ENCODE measurements at regions not wholly inside any gene's neighbourhood (a gene's known extent, or its start where the extent isn't known, plus 50 kb on each side); places are given as distances from the start of the nearest gene placed in this dataset.

- H3K4me1 ChIP-seq: no peaks in the 10 kb centered on the region
- H3K27ac ChIP-seq: no peak overlapping the region
- 80% methylated on average over 2 of the region's 2 CpGs for WGBS
- no peaks in the 10 kb centered on the region for H3K27me3 ChIP-seq
- no peaks in the 10 kb centered on the region for H3K9me3 ChIP-seq
- no peak for TF ChIP-seq POLR2A (IDR thresholded peaks at IDR 0.05)
- no peak for TF ChIP-seq EP300 (IDR thresholded peaks at IDR 0.05)
- no peak for TF ChIP-seq POLR2AphosphoS5 (IDR thresholded peaks at IDR 0.05)
- TF ChIP-seq CTCF (IDR thresholded peaks at IDR 0.05): no peak
- H3K4me3 ChIP-seq: no peak overlapping the region
- DNase-seq (ENCODE audit: low spot score in 2 of 2): no peak
- H3K36me3 ChIP-seq: no peaks in the 10 kb centered on the region
Observed at GRCh38 chr4:167629272-167629671, 395.0 kb upstream of the SPOCK3 start.

GRCh38 chr4:167642250-167642649, 408.0 kb upstream of the SPOCK3 start:
- H3K4me3 ChIP-seq: no peak overlapping the region
- H3K27ac ChIP-seq: no peak overlapping the region
- H3K9me3 ChIP-seq: no peaks in the 10 kb centered on the region
- no peaks in the 10 kb centered on the region for H3K27me3 ChIP-seq
- TF ChIP-seq POLR2A (IDR thresholded peaks at IDR 0.05) (no peak), EP300 (IDR thresholded peaks at IDR 0.05) (no peak), CTCF (IDR thresholded peaks at IDR 0.05) (no peak), POLR2AphosphoS5 (IDR thresholded peaks at IDR 0.05) (no peak)
- no peaks in the 10 kb centered on the region for H3K36me3 ChIP-seq
- WGBS: 65% methylated on average over 2 of the region's 2 CpGs
- H3K4me1 ChIP-seq: no peaks in the 10 kb centered on the region
- DNase-seq (ENCODE audit: low spot score in 2 of 2): no peak

- TF ChIP-seq CTCF (IDR thresholded peaks at IDR 0.05) (no peak), POLR2AphosphoS5 (IDR thresholded peaks at IDR 0.05) (no peak), POLR2A (IDR thresholded peaks at IDR 0.05) (no peak), EP300 (IDR thresholded peaks at IDR 0.05) (no peak)
- Histone ChIP-seq H3K4me1 (no peaks in the 10 kb centered on the region), H3K36me3 (no peaks in the 10 kb centered on the region), H3K27ac (no peak overlapping the region), H3K4me3 (no peak overlapping the region), H3K9me3 (no peaks in the 10 kb centered on the region), H3K27me3 (no peaks in the 10 kb centered on the region)
- DNase-seq (ENCODE audit: low spot score in 2 of 2): no peak
Observed at GRCh38 chr4:167645358-167645757, 411.1 kb upstream of the SPOCK3 start.

- Histone ChIP-seq H3K4me3 (no peak overlapping the region), H3K9me3 (no peaks in the 10 kb centered on the region), H3K36me3 (no peaks in the 10 kb centered on the region), H3K4me1 (no peaks in the 10 kb centered on the region), H3K27ac (no peak overlapping the region), H3K27me3 (no peaks in the 10 kb centered on the region)
- DNase-seq (ENCODE audit: low spot score in 2 of 2): no peak
- TF ChIP-seq CTCF (IDR thresholded peaks at IDR 0.05) (no peak), EP300 (IDR thresholded peaks at IDR 0.05) (no peak), POLR2A (IDR thresholded peaks at IDR 0.05) (no peak), POLR2AphosphoS5 (IDR thresholded peaks at IDR 0.05) (no peak)
- 87% methylated on average over 4 of the region's 4 CpGs for WGBS
Observed at GRCh38 chr4:167652267-167652666, 418.0 kb upstream of the SPOCK3 start.

- no peaks in the 10 kb centered on the region for H3K36me3 ChIP-seq
- H3K27me3 ChIP-seq: no peaks in the 10 kb centered on the region
- no peak for DNase-seq (ENCODE audit: low spot score in 2 of 2)
- H3K4me3 ChIP-seq: no peak overlapping the region
- H3K9me3 ChIP-seq: no peaks in the 10 kb centered on the region
- 82% methylated on average over 9 of the region's 9 CpGs for WGBS
- TF ChIP-seq POLR2AphosphoS5 (IDR thresholded peaks at IDR 0.05) (no peak), EP300 (IDR thresholded peaks at IDR 0.05) (no peak), POLR2A (IDR thresholded peaks at IDR 0.05) (no peak), CTCF (IDR thresholded peaks at IDR 0.05) (no peak)
- no peak overlapping the region for H3K27ac ChIP-seq
- no peaks in the 10 kb centered on the region for H3K4me1 ChIP-seq
Observed at GRCh38 chr4:167688660-167689142, 403.6 kb upstream of the ANXA10 start.
